Panc1 (cell line): ENCODE measurements at regions not wholly inside any gene's neighbourhood (a gene's known extent, or its start where the extent isn't known, plus 50 kb on each side); places are given as distances from the start of the nearest gene placed in this dataset.

Experiments used
- SIN3A ChIP-seq: IDR thresholded peaks from 2 replicates; pipeline ENCODE4 v1.6.1; 2012; ENCODE audit warnings: low read depth, mild to moderate bottlenecking, low read length, moderate library complexity, borderline replicate concordance; ENCODE audit not compliant: insufficient read depth
- TF ChIP-seq, protein P1 (sequence below): fragments of 450-650 bp; IDR thresholded peaks from 2 replicates; pipeline ENCODE4 v1.5.1; 2017; ENCODE audit warnings: mild to moderate bottlenecking

- TF ChIP-seq, protein P1, sequence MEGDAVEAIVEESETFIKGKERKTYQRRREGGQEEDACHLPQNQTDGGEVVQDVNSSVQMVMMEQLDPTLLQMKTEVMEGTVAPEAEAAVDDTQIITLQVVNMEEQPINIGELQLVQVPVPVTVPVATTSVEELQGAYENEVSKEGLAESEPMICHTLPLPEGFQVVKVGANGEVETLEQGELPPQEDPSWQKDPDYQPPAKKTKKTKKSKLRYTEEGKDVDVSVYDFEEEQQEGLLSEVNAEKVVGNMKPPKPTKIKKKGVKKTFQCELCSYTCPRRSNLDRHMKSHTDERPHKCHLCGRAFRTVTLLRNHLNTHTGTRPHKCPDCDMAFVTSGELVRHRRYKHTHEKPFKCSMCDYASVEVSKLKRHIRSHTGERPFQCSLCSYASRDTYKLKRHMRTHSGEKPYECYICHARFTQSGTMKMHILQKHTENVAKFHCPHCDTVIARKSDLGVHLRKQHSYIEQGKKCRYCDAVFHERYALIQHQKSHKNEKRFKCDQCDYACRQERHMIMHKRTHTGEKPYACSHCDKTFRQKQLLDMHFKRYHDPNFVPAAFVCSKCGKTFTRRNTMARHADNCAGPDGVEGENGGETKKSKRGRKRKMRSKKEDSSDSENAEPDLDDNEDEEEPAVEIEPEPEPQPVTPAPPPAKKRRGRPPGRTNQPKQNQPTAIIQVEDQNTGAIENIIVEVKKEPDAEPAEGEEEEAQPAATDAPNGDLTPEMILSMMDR: no peak
- no peak for TF ChIP-seq SIN3A
Observed at GRCh38 chr10:60491162-60491561, 101.5 kb upstream of the ANK3 start.
